ENCODE measurements at regions not wholly inside any gene's neighbourhood (a gene's known extent, or its start where the extent isn't known, plus 50 kb on each side); places are given as distances from the start of the nearest gene placed in this dataset.
"Not testable (repeated sequence)": the region's sequence is repeated elsewhere in the genome, so short reads cannot be mapped to it uniquely, and the experiment has no call there.

DNA sequence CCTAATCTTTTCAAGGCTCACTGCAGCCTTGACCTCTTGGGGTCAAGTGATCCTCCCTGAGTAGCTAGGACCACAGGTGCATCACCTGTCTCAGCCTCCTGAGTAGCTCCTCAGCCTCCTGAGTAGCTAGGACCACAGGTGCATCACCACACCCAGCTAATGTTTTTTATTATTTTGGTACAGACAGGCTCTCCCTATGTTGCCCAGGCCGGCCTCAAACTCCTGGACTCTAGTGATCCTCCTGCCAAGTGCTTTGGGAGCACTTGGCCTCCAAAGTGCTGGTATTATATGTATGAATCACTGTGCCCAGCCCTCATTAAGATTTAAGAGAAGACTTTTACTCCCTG lies 58.5 kb upstream of the S1PR1 start:
- intact Hi-C loops (cut with DNase I): no loop called here
- H3K4me3 ChIP-seq: no peak overlapping the region
- no peaks in the 10 kb centered on the region for H3K9me3 ChIP-seq
- no peak for DNase-seq (ENCODE audit: extremely low spot score in 2 of 2)
- TF ChIP-seq, protein P1, sequence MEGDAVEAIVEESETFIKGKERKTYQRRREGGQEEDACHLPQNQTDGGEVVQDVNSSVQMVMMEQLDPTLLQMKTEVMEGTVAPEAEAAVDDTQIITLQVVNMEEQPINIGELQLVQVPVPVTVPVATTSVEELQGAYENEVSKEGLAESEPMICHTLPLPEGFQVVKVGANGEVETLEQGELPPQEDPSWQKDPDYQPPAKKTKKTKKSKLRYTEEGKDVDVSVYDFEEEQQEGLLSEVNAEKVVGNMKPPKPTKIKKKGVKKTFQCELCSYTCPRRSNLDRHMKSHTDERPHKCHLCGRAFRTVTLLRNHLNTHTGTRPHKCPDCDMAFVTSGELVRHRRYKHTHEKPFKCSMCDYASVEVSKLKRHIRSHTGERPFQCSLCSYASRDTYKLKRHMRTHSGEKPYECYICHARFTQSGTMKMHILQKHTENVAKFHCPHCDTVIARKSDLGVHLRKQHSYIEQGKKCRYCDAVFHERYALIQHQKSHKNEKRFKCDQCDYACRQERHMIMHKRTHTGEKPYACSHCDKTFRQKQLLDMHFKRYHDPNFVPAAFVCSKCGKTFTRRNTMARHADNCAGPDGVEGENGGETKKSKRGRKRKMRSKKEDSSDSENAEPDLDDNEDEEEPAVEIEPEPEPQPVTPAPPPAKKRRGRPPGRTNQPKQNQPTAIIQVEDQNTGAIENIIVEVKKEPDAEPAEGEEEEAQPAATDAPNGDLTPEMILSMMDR (IDR thresholded peaks at IDR 0.05): no peak
- TF ChIP-seq POLR2AphosphoS5 (IDR thresholded peaks at IDR 0.05; ENCODE audit: insufficient read depth in 1 of 2, low read depth in 1 of 2) (no peak), POLR2A (IDR thresholded peaks at IDR 0.05) (no peak)
- no peaks in the 10 kb centered on the region for H3K4me1 ChIP-seq
- no peaks in the 10 kb centered on the region for H3K27me3 ChIP-seq
- H3K36me3 ChIP-seq: no peaks in the 10 kb centered on the region
- H3K27ac ChIP-seq: no peak overlapping the region

DNA sequence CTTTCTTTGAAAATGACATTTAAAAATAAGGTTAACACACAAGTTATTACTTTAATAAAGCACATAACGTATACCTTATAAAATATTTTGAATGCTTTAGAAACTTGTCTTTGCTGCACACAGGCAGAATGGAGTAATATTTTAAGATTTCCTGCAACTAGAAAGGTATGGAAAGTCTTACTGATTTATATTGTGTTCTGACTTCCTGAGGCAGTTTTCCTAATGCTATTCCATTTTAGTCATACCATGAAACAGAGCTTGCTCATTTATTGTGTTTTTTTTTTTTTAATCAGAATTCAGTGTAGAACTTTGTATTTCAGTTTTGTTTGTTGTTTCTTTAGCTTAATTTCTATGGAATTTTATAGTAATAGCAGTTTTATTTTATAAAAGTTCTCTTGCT lies 60.9 kb upstream of the S1PR1 start:
- no peaks in the 10 kb centered on the region for H3K36me3 ChIP-seq
- H3K27ac ChIP-seq: no peak overlapping the region

DNA sequence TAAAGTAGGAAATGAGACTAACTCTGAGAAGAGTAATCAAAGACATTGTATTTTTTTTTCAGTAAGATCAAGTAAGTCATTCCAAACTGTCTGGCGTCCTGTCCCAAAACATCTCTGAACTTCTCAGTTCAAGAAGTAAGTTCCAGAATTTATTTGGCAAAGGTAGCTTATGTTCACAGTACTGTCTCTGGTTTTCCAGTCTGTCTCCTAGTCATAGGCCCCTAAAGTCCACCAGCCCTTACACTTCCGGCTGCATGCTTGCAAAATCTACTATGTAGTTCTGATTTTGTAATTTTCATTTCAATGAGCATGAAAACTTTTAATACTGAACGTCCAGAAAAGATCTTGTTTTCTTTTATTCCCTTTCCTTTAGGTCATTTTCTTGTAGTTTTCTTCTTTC lies 61.4 kb upstream of the S1PR1 start:
- TF ChIP-seq POLR2AphosphoS5 (IDR thresholded peaks at IDR 0.05; ENCODE audit: insufficient read depth in 1 of 2, low read depth in 1 of 2): no peak
- H3K4me1 ChIP-seq: no peaks in the 10 kb centered on the region
- DNase-seq (ENCODE audit: extremely low spot score in 2 of 2): no peak
- no peaks in the 10 kb centered on the region for H3K27me3 ChIP-seq
- no peaks in the 10 kb centered on the region for H3K36me3 ChIP-seq
- H3K27ac ChIP-seq: no peak overlapping the region
- no peaks in the 10 kb centered on the region for H3K9me3 ChIP-seq
- intact Hi-C loops (cut with DNase I): no loop called here
- H3K4me3 ChIP-seq: no peak overlapping the region

More for the DNA sequence above, 60.9 kb upstream of the S1PR1 start:
- intact Hi-C loops (cut with DNase I): no loop called here
- Histone ChIP-seq H3K27me3 (no peaks in the 10 kb centered on the region), H3K4me3 (no peak overlapping the region), H3K9me3 (no peaks in the 10 kb centered on the region), H3K4me1 (no peaks in the 10 kb centered on the region)
- TF ChIP-seq POLR2A (IDR thresholded peaks at IDR 0.05) (no peak), POLR2AphosphoS5 (IDR thresholded peaks at IDR 0.05; ENCODE audit: insufficient read depth in 1 of 2, low read depth in 1 of 2) (peak in 1 of 2 donors; percentile 14)
- TF ChIP-seq, protein P1 (IDR thresholded peaks at IDR 0.05): no peak
- no peak for DNase-seq (ENCODE audit: extremely low spot score in 2 of 2)

DNA sequence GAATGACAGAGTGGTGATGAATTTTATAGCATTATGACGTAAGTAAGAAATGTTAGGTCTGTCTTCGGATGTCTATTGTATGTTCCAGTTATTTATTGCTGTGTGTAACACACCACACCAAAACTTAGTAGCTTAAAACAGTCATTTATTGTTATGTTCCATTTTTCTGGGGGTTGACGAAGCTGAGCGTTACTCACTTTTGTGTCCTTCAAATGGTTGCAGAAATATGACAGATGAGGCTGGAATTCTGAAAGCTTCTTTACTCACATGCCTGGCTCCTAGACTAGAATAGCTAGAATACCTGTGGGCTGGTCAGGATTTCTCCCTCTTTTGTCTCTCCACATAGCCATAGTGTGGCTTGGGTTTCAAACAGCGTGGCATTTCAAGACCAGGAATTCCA lies 62.1 kb upstream of the S1PR1 start:
- DNase-seq (ENCODE audit: extremely low spot score in 2 of 2): no peak
- H3K27me3 ChIP-seq: no peaks in the 10 kb centered on the region
- TF ChIP-seq, protein P1 (IDR thresholded peaks at IDR 0.05): no peak
- TF ChIP-seq POLR2A (IDR thresholded peaks at IDR 0.05): no peak
- no peak overlapping the region for H3K27ac ChIP-seq
- H3K9me3 ChIP-seq: no peaks in the 10 kb centered on the region
- H3K36me3 ChIP-seq: no peaks in the 10 kb centered on the region
- H3K4me3 ChIP-seq: no peak overlapping the region
- intact Hi-C loops (cut with DNase I): no loop called here
- no peaks in the 10 kb centered on the region for H3K4me1 ChIP-seq

DNA sequence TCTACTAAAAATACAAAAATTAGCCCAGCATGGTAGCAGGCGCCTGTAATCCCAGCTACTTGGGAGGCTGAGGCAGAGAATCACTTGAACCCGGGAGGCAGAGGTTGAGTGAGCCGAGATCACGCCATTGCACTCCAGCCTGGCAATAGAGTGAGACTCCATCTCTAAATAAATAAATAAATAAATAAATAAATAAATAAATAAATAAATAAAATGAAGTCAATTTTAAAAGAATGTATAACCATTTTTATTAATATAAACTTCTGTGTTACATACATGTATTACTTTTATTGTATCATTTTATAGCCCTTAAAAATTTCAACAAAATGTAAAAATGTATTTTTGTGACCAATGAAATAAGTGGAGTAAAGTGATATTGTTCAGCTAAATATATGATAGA lies 62.5 kb upstream of the S1PR1 start:
- intact Hi-C loops (cut with DNase I); H3K27ac ChIP-seq; H3K27me3 ChIP-seq; DNase-seq (ENCODE audit: extremely low spot score in 2 of 2); H3K4me1 ChIP-seq; H3K9me3 ChIP-seq; H3K4me3 ChIP-seq; H3K36me3 ChIP-seq: not testable (repeated sequence)

DNA sequence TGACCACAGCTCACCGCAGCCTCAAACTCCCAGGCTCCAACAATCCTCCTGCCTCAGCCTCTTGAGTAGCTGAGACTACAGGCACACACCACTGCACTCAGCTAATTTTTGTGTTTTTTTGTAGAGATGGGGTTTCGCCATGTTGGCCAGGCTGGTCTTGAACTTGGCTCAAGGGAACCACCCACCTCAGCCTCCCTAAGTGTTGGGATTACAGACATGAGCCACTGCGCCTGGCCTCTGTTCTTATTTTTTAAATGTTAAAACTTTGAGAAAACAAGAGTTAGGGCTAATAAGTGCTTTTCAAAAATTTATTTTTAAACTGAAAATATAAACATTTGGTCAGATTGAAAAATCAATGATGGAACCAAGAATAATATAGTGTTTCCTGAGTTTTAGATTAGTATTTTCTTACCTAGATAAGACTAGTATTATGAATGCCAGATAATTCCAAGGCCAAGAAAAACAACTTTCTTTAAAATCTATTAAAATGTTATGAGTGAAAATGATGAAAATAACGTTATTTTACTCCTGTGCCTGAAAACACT lies 66.2 kb upstream of the S1PR1 start:
- Histone ChIP-seq H3K4me3 (no peak overlapping the region), H3K27ac (no peak overlapping the region), H3K9me3 (no peaks in the 10 kb centered on the region), H3K4me1 (no peaks in the 10 kb centered on the region), H3K36me3 (no peaks in the 10 kb centered on the region), H3K27me3 (no peaks in the 10 kb centered on the region)
- intact Hi-C loops (cut with DNase I): no loop called here
- no peak for DNase-seq (ENCODE audit: extremely low spot score in 2 of 2)
- no peak for TF ChIP-seq POLR2A (IDR thresholded peaks at IDR 0.05)
- TF ChIP-seq POLR2AphosphoS5 (IDR thresholded peaks at IDR 0.05; ENCODE audit: insufficient read depth in 1 of 2, low read depth in 1 of 2): no peak
- TF ChIP-seq, protein P1 (IDR thresholded peaks at IDR 0.05): no peak

Measured in vagina (tissue), 2 donors.